Suprapubic skin (tissue), 4 donors: ENCODE measurements at regions not wholly inside any gene's neighbourhood (a gene's known extent, or its start where the extent isn't known, plus 50 kb on each side); places are given as distances from the start of the nearest gene placed in this dataset.

Source experiments
- EP300 ChIP-seq: sonication (generic); formaldehyde crosslinking; IDR thresholded peaks from one replicate; pipeline ENCODE4 v1.6.1; 2017; ENCODE audit warnings: antibody characterized with exemption
- POLR2A ChIP-seq, 2 donors: fragments of 450-650 bp; IDR thresholded peaks; one replicate each; pipeline ENCODE4 v1.6.1; 2017; ENCODE audit warnings: antibody characterized with exemption in 2 of 2, mild to moderate bottlenecking in 2 of 2, moderate library complexity in 2 of 2
- POLR2AphosphoS5 ChIP-seq, 3 donors: sonication (generic); formaldehyde crosslinking; IDR thresholded peaks; one replicate each; pipeline ENCODE4 v1.6.1; 2017; ENCODE audit warnings: antibody characterized with exemption in 3 of 3
- TF ChIP-seq, protein P1 (sequence below), 2 donors: fragments of 200-600 bp in 1 of 2; fragments of 450-650 bp in 1 of 2; sonication (generic) in 1 of 2; IDR thresholded peaks; one replicate each; pipeline ENCODE4 v1.5.1; 2016 to 2019; ENCODE audit warnings: antibody characterized with exemption in 2 of 2, mild to moderate bottlenecking in 1 of 2, moderate library complexity in 1 of 2

DNA sequence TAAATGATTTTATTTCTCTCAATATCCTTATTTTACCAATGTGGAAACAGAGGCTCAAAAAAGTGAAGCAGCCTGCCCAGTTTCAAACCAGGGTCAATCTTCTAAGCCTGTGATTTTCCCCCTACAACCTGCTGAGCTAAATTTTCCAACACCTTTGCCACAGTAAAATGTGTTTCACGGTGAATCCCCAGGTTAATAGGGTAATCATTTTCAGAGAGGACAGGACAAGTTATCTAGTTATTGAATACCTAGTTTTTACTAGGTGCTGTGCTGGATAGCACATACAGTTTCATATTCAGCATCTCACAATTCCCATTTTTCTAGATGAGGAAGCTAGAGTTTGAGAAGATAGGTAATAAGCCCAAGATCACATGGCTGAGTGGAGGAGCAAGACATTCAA lies 236.6 kb downstream of the PTH2R start:
- TF ChIP-seq, protein P1, sequence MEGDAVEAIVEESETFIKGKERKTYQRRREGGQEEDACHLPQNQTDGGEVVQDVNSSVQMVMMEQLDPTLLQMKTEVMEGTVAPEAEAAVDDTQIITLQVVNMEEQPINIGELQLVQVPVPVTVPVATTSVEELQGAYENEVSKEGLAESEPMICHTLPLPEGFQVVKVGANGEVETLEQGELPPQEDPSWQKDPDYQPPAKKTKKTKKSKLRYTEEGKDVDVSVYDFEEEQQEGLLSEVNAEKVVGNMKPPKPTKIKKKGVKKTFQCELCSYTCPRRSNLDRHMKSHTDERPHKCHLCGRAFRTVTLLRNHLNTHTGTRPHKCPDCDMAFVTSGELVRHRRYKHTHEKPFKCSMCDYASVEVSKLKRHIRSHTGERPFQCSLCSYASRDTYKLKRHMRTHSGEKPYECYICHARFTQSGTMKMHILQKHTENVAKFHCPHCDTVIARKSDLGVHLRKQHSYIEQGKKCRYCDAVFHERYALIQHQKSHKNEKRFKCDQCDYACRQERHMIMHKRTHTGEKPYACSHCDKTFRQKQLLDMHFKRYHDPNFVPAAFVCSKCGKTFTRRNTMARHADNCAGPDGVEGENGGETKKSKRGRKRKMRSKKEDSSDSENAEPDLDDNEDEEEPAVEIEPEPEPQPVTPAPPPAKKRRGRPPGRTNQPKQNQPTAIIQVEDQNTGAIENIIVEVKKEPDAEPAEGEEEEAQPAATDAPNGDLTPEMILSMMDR (IDR thresholded peaks at IDR 0.05), result no peak
- TF ChIP-seq POLR2A (IDR thresholded peaks at IDR 0.05) (no peak), POLR2AphosphoS5 (IDR thresholded peaks at IDR 0.05) (no peak), EP300 (no peak)
